ENCODE measurements at regions not wholly inside any gene's neighbourhood (a gene's known extent, or its start where the extent isn't known, plus 50 kb on each side); places are given as distances from the start of the nearest gene placed in this dataset.

DNA sequence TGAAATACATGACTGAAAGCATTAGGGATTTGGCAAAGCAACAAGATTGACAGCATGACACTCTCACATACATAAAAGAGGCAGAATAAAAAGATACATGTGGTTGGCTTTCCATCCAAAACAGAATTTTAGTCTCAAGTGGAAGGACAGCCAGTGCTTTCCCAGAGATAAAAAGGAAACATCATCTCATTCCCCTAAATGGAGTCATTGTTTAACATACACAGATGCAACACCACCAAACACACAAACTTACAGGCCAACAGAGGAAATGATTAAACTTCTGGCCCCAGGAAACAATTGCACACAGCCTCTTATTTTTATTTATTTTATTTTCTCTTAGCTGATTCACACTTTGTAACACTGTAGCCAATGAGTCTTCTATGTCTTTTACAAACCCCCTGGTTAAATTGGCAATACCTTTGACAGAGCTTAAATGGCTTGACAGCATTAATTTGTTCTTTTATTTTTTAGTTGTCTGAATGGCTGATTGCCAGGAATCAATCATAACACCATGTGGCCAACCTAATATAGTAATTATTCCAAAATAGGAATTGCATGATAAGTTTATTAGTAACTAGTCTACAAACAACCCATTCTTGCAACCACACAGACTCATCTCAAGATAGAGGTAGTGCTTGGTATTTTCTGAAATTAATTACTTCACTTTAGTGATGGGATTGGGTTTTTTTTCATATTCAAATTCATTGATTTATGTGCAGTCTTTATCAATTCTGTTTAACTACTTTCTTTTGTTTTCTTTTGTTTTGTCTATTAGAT lies 190.5 kb downstream of the RND3 start:
- no peak overlapping the region for H3K4me3 Mint-ChIP-seq (ENCODE audit: unreplicated experiment)
- DNase-seq (ENCODE audit: low spot score): no peak

DNA sequence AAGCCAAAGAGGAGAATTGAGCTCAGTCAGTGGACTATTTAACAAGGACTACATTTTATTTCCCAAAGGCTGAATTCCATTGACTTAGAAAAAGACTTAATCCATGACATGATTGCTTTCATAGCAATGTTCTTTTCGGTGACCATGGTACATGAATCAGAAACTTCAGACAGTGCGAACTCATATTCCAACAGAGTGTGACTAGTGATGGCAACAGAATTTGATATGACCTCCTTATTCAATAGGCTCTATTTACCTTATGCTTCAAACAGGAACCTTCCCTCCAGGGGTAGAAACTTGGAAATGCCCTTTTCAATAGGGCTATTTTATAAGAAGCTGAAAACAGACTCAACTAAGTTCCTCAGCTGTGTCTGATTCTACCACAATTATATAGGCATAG lies 191.9 kb downstream of the RND3 start:
- Mint-ChIP-seq H3K9me3 (ENCODE audit: unreplicated experiment) (no peaks in the 10 kb centered on the region), H3K36me3 (ENCODE audit: low read depth, unreplicated experiment) (no peaks in the 10 kb centered on the region), H3K27ac (ENCODE audit: unreplicated experiment) (no peak overlapping the region), H3K4me3 (ENCODE audit: unreplicated experiment) (no peak overlapping the region), H3K4me1 (ENCODE audit: unreplicated experiment) (peaks cover 7% of the 10 kb centered on the region), H3K27me3 (ENCODE audit: unreplicated experiment) (no peaks in the 10 kb centered on the region)
- TF ChIP-seq, protein P1, sequence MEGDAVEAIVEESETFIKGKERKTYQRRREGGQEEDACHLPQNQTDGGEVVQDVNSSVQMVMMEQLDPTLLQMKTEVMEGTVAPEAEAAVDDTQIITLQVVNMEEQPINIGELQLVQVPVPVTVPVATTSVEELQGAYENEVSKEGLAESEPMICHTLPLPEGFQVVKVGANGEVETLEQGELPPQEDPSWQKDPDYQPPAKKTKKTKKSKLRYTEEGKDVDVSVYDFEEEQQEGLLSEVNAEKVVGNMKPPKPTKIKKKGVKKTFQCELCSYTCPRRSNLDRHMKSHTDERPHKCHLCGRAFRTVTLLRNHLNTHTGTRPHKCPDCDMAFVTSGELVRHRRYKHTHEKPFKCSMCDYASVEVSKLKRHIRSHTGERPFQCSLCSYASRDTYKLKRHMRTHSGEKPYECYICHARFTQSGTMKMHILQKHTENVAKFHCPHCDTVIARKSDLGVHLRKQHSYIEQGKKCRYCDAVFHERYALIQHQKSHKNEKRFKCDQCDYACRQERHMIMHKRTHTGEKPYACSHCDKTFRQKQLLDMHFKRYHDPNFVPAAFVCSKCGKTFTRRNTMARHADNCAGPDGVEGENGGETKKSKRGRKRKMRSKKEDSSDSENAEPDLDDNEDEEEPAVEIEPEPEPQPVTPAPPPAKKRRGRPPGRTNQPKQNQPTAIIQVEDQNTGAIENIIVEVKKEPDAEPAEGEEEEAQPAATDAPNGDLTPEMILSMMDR (IDR thresholded peaks at IDR 0.05; ENCODE audit: unreplicated experiment): no peak
- no peak for DNase-seq (ENCODE audit: low spot score)

More for the DNA sequence above, 190.5 kb downstream of the RND3 start:
- Mint-ChIP-seq H3K36me3 (ENCODE audit: low read depth, unreplicated experiment) (no peaks in the 10 kb centered on the region), H3K27me3 (ENCODE audit: unreplicated experiment) (no peaks in the 10 kb centered on the region), H3K9me3 (ENCODE audit: unreplicated experiment) (no peaks in the 10 kb centered on the region), H3K27ac (ENCODE audit: unreplicated experiment) (no peak overlapping the region), H3K4me1 (ENCODE audit: unreplicated experiment) (peaks cover 7% of the 10 kb centered on the region)
- TF ChIP-seq, protein P1 (IDR thresholded peaks at IDR 0.05; ENCODE audit: unreplicated experiment): no peak

DNA sequence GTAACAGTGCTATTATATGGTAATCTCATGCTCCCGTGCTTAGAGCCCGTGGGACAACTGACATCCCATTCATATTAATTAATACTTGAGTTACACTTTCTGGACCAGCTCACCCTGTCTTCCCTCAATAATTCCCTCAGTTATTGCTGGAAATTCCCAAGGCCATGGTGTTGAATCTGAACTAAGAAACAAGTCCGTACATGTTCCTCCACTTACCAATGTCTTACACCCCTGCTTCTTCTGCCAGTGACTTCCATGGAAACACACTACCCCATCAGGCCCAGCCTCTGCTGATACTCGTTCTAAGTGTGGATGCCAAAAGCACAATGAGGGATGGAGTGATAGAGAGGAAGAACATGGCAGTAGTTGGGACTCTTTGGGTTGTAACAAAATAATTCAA lies 193.7 kb downstream of the RND3 start:
- Mint-ChIP-seq H3K36me3 (ENCODE audit: low read depth, unreplicated experiment) (no peaks in the 10 kb centered on the region), H3K27me3 (ENCODE audit: unreplicated experiment) (peaks cover 1% of the 10 kb centered on the region), H3K27ac (ENCODE audit: unreplicated experiment) (no peak overlapping the region), H3K9me3 (ENCODE audit: unreplicated experiment) (no peaks in the 10 kb centered on the region), H3K4me1 (ENCODE audit: unreplicated experiment) (peaks cover 7% of the 10 kb centered on the region), H3K4me3 (ENCODE audit: unreplicated experiment) (no peak overlapping the region)
- TF ChIP-seq, protein P1 (IDR thresholded peaks at IDR 0.05; ENCODE audit: unreplicated experiment): no peak
- no peak for DNase-seq (ENCODE audit: low spot score)

DNA sequence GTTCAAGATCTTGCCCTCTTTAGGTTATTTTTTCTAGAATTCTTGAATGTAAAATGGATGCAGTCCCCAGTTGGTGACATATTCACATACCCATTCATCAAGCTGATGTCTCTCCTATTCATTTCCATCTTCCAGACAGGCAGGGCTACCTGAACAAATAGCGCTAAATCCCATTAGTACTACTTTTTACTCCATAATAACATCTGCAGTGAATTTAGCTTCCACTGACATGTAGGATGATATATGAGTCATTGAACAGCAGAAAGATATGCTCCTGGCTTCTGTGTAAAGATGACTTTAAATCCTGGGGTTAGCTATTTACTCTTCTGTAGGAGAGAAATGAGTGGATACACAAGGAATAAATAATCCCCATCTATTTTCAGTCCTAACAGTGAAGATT lies 194.7 kb downstream of the RND3 start:
- no peak overlapping the region for H3K27ac Mint-ChIP-seq (ENCODE audit: unreplicated experiment)
- peaks cover 7% of the 10 kb centered on the region for H3K4me1 Mint-ChIP-seq (ENCODE audit: unreplicated experiment)
- no peak for DNase-seq (ENCODE audit: low spot score)
- peaks cover 1% of the 10 kb centered on the region for H3K27me3 Mint-ChIP-seq (ENCODE audit: unreplicated experiment)
- TF ChIP-seq, protein P1 (IDR thresholded peaks at IDR 0.05; ENCODE audit: unreplicated experiment): no peak
- no peak overlapping the region for H3K4me3 Mint-ChIP-seq (ENCODE audit: unreplicated experiment)
- no peaks in the 10 kb centered on the region for H3K9me3 Mint-ChIP-seq (ENCODE audit: unreplicated experiment)
- no peaks in the 10 kb centered on the region for H3K36me3 Mint-ChIP-seq (ENCODE audit: low read depth, unreplicated experiment)

DNA sequence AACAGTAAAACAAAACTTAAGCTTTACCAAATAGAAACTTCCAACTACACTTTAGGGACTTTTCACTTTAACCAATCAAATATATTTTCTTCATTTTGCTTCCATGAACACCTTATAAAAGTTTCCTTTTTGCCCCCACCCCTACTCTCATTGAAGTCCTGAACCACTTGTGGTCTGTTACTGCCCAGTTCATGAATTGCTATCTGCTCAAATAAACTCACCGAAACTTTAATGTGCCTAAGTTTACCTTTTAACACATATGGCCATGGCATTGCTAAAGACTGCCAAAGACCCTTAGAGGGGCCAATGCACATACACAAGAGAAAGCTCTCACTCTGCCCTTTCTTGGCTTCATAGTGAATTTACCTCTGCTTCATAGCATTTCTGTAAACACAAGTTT lies 195.3 kb downstream of the RND3 start:
- Mint-ChIP-seq H3K27ac (ENCODE audit: unreplicated experiment) (no peak overlapping the region), H3K4me1 (ENCODE audit: unreplicated experiment) (peaks cover 7% of the 10 kb centered on the region), H3K27me3 (ENCODE audit: unreplicated experiment) (peaks cover 1% of the 10 kb centered on the region), H3K4me3 (ENCODE audit: unreplicated experiment) (no peak overlapping the region), H3K9me3 (ENCODE audit: unreplicated experiment) (no peaks in the 10 kb centered on the region), H3K36me3 (ENCODE audit: low read depth, unreplicated experiment) (no peaks in the 10 kb centered on the region)
- no peak for DNase-seq (ENCODE audit: low spot score)
- TF ChIP-seq, protein P1 (IDR thresholded peaks at IDR 0.05; ENCODE audit: unreplicated experiment): no peak
